ENCODE measurements at regions not wholly inside any gene's neighbourhood (a gene's known extent, or its start where the extent isn't known, plus 50 kb on each side); places are given as distances from the start of the nearest gene placed in this dataset.

DNA sequence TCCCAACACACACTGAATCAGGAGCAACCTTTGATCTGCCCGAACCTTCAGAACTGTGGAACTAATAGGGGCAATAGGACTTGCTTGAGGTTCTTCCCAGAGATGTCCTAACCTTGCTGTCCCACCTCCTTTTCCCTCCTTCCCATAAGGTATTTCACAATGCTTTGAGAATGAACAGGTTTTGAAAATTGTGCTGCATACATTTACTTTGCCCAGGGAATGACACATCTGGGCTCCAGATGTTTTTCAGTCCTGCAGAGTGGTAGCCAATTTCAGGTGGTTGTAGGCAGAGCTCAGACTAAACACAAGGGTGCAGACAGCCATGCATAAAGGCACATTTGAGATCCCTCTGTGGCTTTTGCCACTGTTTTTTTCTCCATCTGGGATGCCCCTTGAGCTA lies 206.7 kb upstream of the PWP1 start:
- Histone ChIP-seq H3K9ac (ENCODE audit: insufficient read depth, low read length) (no peak overlapping the region), H2AFZ (ENCODE audit: low read length) (no peak overlapping the region), H3K27me3 (ENCODE audit: control insufficient read depth, insufficient read depth, low read length) (no peaks in the 10 kb centered on the region), H3K4me3 (replicated peaks in 1 of 4; ENCODE audit: control extremely low read depth in 1 of 4, insufficient read depth in 1 of 4, low read depth in 3 of 4, low read length in 4 of 4) (no peak overlapping the region), H3K36me3 (ENCODE audit: control insufficient read depth, insufficient read depth, low read length) (no peaks in the 10 kb centered on the region), H4K20me1 (ENCODE audit: control insufficient read depth, extremely low read depth, insufficient read depth, low read length) (no peaks in the 10 kb centered on the region), H3K4me2 (ENCODE audit: extremely low read depth, insufficient read depth, low read length) (no peak overlapping the region), H3K9me3 (ENCODE audit: control insufficient read depth, insufficient read depth, low read depth, low read length) (no peaks in the 10 kb centered on the region), H3K4me1 (ENCODE audit: control insufficient read depth, extremely low read depth, insufficient read depth, low read length) (no peaks in the 10 kb centered on the region), H3K79me2 (ENCODE audit: control insufficient read depth, insufficient read depth, low read length) (no peaks in the 10 kb centered on the region), H3K27ac (ENCODE audit: insufficient read depth, low read length) (no peak overlapping the region)
- peak in 1 of 2 donors; percentile 8 for DNase-seq (ENCODE audit: low read depth in 2 of 2)
- TF ChIP-seq CTCF (conservative IDR thresholded peaks at IDR 0.05 in 1 of 2, IDR thresholded peaks at IDR 0.05 in 1 of 2; ENCODE audit: low read depth in 1 of 2, low read length in 2 of 2) (no peak), EZH2 (IDR thresholded peaks at IDR 0.05; ENCODE audit: low read length, missing control alignments) (no peak)

DNA sequence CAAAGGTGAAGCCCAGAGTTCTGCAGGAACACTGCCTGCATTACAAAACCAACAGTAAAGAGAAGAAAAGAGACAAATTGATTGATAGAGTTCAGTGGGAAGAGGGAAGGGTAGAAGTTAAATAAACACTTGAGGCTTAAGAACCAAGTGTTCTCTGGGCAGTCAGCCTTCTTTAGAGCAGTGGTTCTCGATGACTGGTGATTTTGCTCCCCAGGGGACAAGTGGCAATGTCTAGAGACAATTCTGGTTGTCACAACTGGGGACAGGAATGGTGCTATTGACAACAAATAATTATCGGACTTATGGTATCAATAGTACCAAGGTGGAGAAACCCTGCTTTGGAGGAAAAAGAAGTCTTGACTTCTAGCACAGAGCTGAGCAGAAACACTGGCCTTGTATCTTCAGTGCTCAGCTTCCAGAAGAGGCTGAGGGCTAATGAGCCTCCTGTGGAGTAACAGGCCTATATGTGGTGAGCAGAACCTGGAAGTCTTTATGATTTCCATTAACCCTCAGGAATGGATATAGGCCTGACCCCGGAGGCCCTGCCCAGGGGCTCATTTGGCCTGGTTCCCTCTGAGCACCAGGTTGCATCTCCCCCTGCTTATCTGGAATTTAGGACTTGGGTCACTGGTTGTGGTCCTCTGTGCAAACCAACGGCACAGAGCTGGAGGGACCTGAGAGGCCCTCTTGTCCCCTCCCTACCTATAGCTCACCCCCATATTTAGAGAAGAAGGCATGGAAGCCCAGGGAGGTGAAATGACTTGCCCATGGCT lies 204.6 kb upstream of the PWP1 start:
- H3K79me2 ChIP-seq (ENCODE audit: control insufficient read depth, insufficient read depth, low read length): no peaks in the 10 kb centered on the region
- H4K20me1 ChIP-seq (ENCODE audit: control insufficient read depth, extremely low read depth, insufficient read depth, low read length): no peaks in the 10 kb centered on the region
- no peak for TF ChIP-seq CTCF (conservative IDR thresholded peaks at IDR 0.05 in 1 of 2, IDR thresholded peaks at IDR 0.05 in 1 of 2; ENCODE audit: low read depth in 1 of 2, low read length in 2 of 2)
- no peak for TF ChIP-seq EZH2 (IDR thresholded peaks at IDR 0.05; ENCODE audit: low read length, missing control alignments)
- no peak overlapping the region for H2AFZ ChIP-seq (ENCODE audit: low read length)
- H3K27me3 ChIP-seq (ENCODE audit: control insufficient read depth, insufficient read depth, low read length): no peaks in the 10 kb centered on the region
- H3K4me3 ChIP-seq (replicated peaks in 1 of 4; ENCODE audit: control extremely low read depth in 1 of 4, insufficient read depth in 1 of 4, low read depth in 3 of 4, low read length in 4 of 4): no peak overlapping the region
- H3K36me3 ChIP-seq (ENCODE audit: control insufficient read depth, insufficient read depth, low read length): no peaks in the 10 kb centered on the region
- no peak overlapping the region for H3K27ac ChIP-seq (ENCODE audit: insufficient read depth, low read length)
- H3K9ac ChIP-seq (ENCODE audit: insufficient read depth, low read length): no peak overlapping the region
- H3K9me3 ChIP-seq (ENCODE audit: control insufficient read depth, insufficient read depth, low read depth, low read length): no peaks in the 10 kb centered on the region
- H3K4me2 ChIP-seq (ENCODE audit: extremely low read depth, insufficient read depth, low read length): no peak overlapping the region
- no peak for DNase-seq (ENCODE audit: low read depth in 2 of 2)
- no peaks in the 10 kb centered on the region for H3K4me1 ChIP-seq (ENCODE audit: control insufficient read depth, extremely low read depth, insufficient read depth, low read length)

DNA sequence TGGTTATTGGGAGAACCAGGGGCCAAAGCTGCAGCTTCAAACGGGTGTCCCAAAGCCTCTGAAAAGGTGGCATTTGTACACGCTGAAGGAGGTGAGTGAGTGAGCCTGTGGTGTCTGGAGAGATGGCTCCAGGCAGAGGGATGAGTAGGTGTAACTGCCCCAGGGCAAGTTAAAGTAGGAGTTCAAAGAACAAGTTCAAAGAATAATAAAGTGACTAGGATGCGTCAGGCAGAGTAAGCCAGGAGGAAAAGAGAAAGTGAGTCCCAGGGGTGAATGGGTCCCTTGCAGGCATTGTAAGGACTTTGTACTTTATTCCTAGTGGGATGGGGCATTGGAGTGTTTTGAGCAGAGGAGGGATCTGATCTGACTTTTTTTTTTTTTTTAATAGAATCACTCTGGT lies 201.4 kb upstream of the PWP1 start:
- TF ChIP-seq EZH2 (IDR thresholded peaks at IDR 0.05; ENCODE audit: low read length, missing control alignments) (no peak), CTCF (conservative IDR thresholded peaks at IDR 0.05 in 1 of 2, IDR thresholded peaks at IDR 0.05 in 1 of 2; ENCODE audit: low read depth in 1 of 2, low read length in 2 of 2) (no peak)
- H3K9ac ChIP-seq (ENCODE audit: insufficient read depth, low read length): no peak overlapping the region
- H3K4me1 ChIP-seq (ENCODE audit: control insufficient read depth, extremely low read depth, insufficient read depth, low read length): no peaks in the 10 kb centered on the region

More for the DNA sequence above, 201.4 kb upstream of the PWP1 start:
- Histone ChIP-seq H3K27me3 (ENCODE audit: control insufficient read depth, insufficient read depth, low read length) (no peaks in the 10 kb centered on the region), H3K79me2 (ENCODE audit: control insufficient read depth, insufficient read depth, low read length) (no peaks in the 10 kb centered on the region), H2AFZ (ENCODE audit: low read length) (no peak overlapping the region), H3K9me3 (ENCODE audit: control insufficient read depth, insufficient read depth, low read depth, low read length) (no peaks in the 10 kb centered on the region), H4K20me1 (ENCODE audit: control insufficient read depth, extremely low read depth, insufficient read depth, low read length) (no peaks in the 10 kb centered on the region), H3K27ac (ENCODE audit: insufficient read depth, low read length) (no peak overlapping the region), H3K36me3 (ENCODE audit: control insufficient read depth, insufficient read depth, low read length) (no peaks in the 10 kb centered on the region), H3K4me3 (replicated peaks in 1 of 4; ENCODE audit: control extremely low read depth in 1 of 4, insufficient read depth in 1 of 4, low read depth in 3 of 4, low read length in 4 of 4) (no peak overlapping the region), H3K4me2 (ENCODE audit: extremely low read depth, insufficient read depth, low read length) (no peak overlapping the region)
- DNase-seq (ENCODE audit: low read depth in 2 of 2): no peak

Measured in fibroblast of lung (primary cell).